SK-N-MC (cell line): ENCODE measurements at regions not wholly inside any gene's neighbourhood (a gene's known extent, or its start where the extent isn't known, plus 50 kb on each side); places are given as distances from the start of the nearest gene placed in this dataset.

Experiments
- DNase-seq: peaks from one replicate; pipeline ENCODE4 v3.0.0-alpha.2; 2011; ENCODE audit warnings: low read depth, low spot score
- H3K27ac ChIP-seq: fragments of 200-600 bp; sonication (generic); 2 replicates; pipeline ENCODE4 v1.5.1; 2016; ENCODE audit warnings: mixed run types
- H3K36me3 ChIP-seq: fragments of 200-600 bp; sonication (generic); 2 replicates; pipeline ENCODE4 v1.6.1; 2017; ENCODE audit warnings: antibody characterized with exemption, low read length, mixed read lengths; ENCODE audit not compliant: insufficient read depth
- H3K4me3 ChIP-seq: fragments of 200-600 bp; sonication (generic); 2 replicates; pipeline ENCODE4 v1.5.1; 2016
- H3K9ac ChIP-seq: fragments of 200-600 bp; sonication (generic); 2 replicates; pipeline ENCODE4 v1.8.0; 2017; ENCODE audit warnings: mixed run types, mixed read lengths; ENCODE audit not compliant: insufficient read length
- H3K9me3 ChIP-seq: fragments of 200-600 bp; sonication (generic); 2 replicates; pipeline ENCODE4 v1.6.1; 2017; ENCODE audit warnings: low read depth, mild to moderate bottlenecking, antibody characterized with exemption, low read length, moderate library complexity, mixed read lengths
- EZH2 ChIP-seq: fragments of 200-600 bp; sonication (generic); IDR thresholded peaks from one replicate; pipeline ENCODE4 v1.6.1; 2017; ENCODE audit warnings: antibody characterized with exemption
- FOXP2 ChIP-seq: optimal IDR thresholded peaks from 2 replicates; pipeline ENCODE3; 2011; ENCODE audit warnings: mild to moderate bottlenecking, moderate library complexity; ENCODE audit not compliant: insufficient read depth; ENCODE audit errors: extremely low read length, control extremely low read depth
- POLR2AphosphoS5 ChIP-seq: IDR thresholded peaks from 2 replicates; pipeline ENCODE4 v1.6.1; 2012; ENCODE audit warnings: mild to moderate bottlenecking, low read depth, low read length, borderline replicate concordance

GRCh38 chr13:57784633-57785032 lies 153.1 kb downstream of the PCDH17 start:
- no peaks in the 10 kb centered on the region for H3K36me3 ChIP-seq
- H3K27ac ChIP-seq, result no peak overlapping the region
- DNase-seq, result no peak
- H3K4me3 ChIP-seq, result no peak overlapping the region
- no peak for TF ChIP-seq POLR2AphosphoS5
- no peak for TF ChIP-seq FOXP2
- TF ChIP-seq EZH2, result no peak
- H3K9ac ChIP-seq, result no peak overlapping the region
- H3K9me3 ChIP-seq, result no peaks in the 10 kb centered on the region

GRCh38 chr13:57787058-57787791 lies 155.7 kb downstream of the PCDH17 start:
- Histone ChIP-seq H3K9ac (no peak overlapping the region), H3K27ac (no peak overlapping the region), H3K36me3 (no peaks in the 10 kb centered on the region), H3K9me3 (no peaks in the 10 kb centered on the region), H3K4me3 (no peak overlapping the region)
- TF ChIP-seq FOXP2, result no peak
- no peak for TF ChIP-seq EZH2
- no peak for TF ChIP-seq POLR2AphosphoS5
- DNase-seq, result no peak

- TF ChIP-seq POLR2AphosphoS5 (no peak), EZH2 (no peak), FOXP2 (no peak)
- DNase-seq, result no peak
- Histone ChIP-seq H3K27ac (no peak overlapping the region), H3K9ac (no peak overlapping the region), H3K4me3 (no peak overlapping the region), H3K9me3 (no peaks in the 10 kb centered on the region), H3K36me3 (no peaks in the 10 kb centered on the region)
Observed at GRCh38 chr13:57799624-57800023, 168.1 kb downstream of the PCDH17 start.

- peak overlapping the region; percentile 83 for H3K27ac ChIP-seq
- no peak for DNase-seq
- H3K36me3 ChIP-seq, result no peaks in the 10 kb centered on the region
- H3K9me3 ChIP-seq, result no peaks in the 10 kb centered on the region; the same call in 1 of the 2 replicates
- H3K9ac ChIP-seq, result no peak overlapping the region
- no peak for TF ChIP-seq EZH2
- TF ChIP-seq FOXP2, result no peak
- peak; percentile 41; the same call in 1 of the 2 replicates for TF ChIP-seq POLR2AphosphoS5
- H3K4me3 ChIP-seq, result peak overlapping the region; percentile 9
Observed at GRCh38 chr13:57813651-57814050, 182.1 kb downstream of the PCDH17 start.

GRCh38 chr13:57815600-57815999 lies 184.1 kb downstream of the PCDH17 start:
- Histone ChIP-seq H3K27ac (no peak overlapping the region), H3K36me3 (no peaks in the 10 kb centered on the region), H3K4me3 (no peak overlapping the region), H3K9me3 (no peaks in the 10 kb centered on the region; the same call in 1 of the 2 replicates), H3K9ac (no peak overlapping the region)
- TF ChIP-seq POLR2AphosphoS5 (no peak), FOXP2 (no peak)
- DNase-seq, result no peak

- Histone ChIP-seq H3K27ac (no peak overlapping the region), H3K9me3 (no peaks in the 10 kb centered on the region), H3K36me3 (no peaks in the 10 kb centered on the region), H3K4me3 (no peak overlapping the region), H3K9ac (no peak overlapping the region)
- DNase-seq, result no peak
- TF ChIP-seq EZH2, result no peak
- no peak for TF ChIP-seq POLR2AphosphoS5
- TF ChIP-seq FOXP2, result no peak
Observed at GRCh38 chr13:57820924-57821323, 189.4 kb downstream of the PCDH17 start.

- no peak overlapping the region for H3K4me3 ChIP-seq
- no peak overlapping the region for H3K27ac ChIP-seq
- no peaks in the 10 kb centered on the region for H3K9me3 ChIP-seq
- H3K9ac ChIP-seq, result no peak overlapping the region
- no peak for TF ChIP-seq EZH2
- DNase-seq, result no peak
- no peaks in the 10 kb centered on the region for H3K36me3 ChIP-seq
Observed at GRCh38 chr13:57823704-57824103, 192.2 kb downstream of the PCDH17 start.

- Histone ChIP-seq H3K27ac (no peak overlapping the region), H3K4me3 (no peak overlapping the region), H3K9me3 (no peaks in the 10 kb centered on the region), H3K9ac (no peak overlapping the region), H3K36me3 (no peaks in the 10 kb centered on the region)
- TF ChIP-seq EZH2 (no peak), FOXP2 (no peak), POLR2AphosphoS5 (no peak)
- no peak for DNase-seq
Observed at GRCh38 chr13:57824121-57824520, 192.6 kb downstream of the PCDH17 start.

- Histone ChIP-seq H3K36me3 (no peaks in the 10 kb centered on the region), H3K9ac (no peak overlapping the region), H3K9me3 (no peaks in the 10 kb centered on the region), H3K4me3 (no peak overlapping the region), H3K27ac (no peak overlapping the region)
- TF ChIP-seq FOXP2 (no peak), POLR2AphosphoS5 (no peak), EZH2 (no peak)
- no peak for DNase-seq
Observed at GRCh38 chr13:57825066-57825465, 193.5 kb downstream of the PCDH17 start.
